ENCODE measurements at regions not wholly inside any gene's neighbourhood (a gene's known extent, or its start where the extent isn't known, plus 50 kb on each side); places are given as distances from the start of the nearest gene placed in this dataset.

GRCh38 chr2:109065391-109065734 lies 63.6 kb upstream of the SH3RF3 start:
- no peak overlapping the region for H3K4me3 ChIP-seq (ENCODE audit: low read depth, low read length)
- TF ChIP-seq CTCF (IDR thresholded peaks at IDR 0.05; ENCODE audit: control insufficient read depth, extremely low read depth, insufficient read depth) = no peak

GRCh38 chr2:109064660-109065390 lies 64.2 kb upstream of the SH3RF3 start:
- no peak for DNase-seq (ENCODE audit: low read depth)
- H3K4me3 ChIP-seq (ENCODE audit: low read depth, low read length) = no peak overlapping the region
- TF ChIP-seq CTCF (IDR thresholded peaks at IDR 0.05; ENCODE audit: control insufficient read depth, extremely low read depth, insufficient read depth) = no peak

More at GRCh38 chr2:109065391-109065734, 63.6 kb upstream of the SH3RF3 start:
- no peak for DNase-seq (ENCODE audit: low read depth)

GRCh38 chr2:109062859-109063700 lies 65.9 kb upstream of the SH3RF3 start:
- H3K4me3 ChIP-seq (ENCODE audit: low read depth, low read length) = no peak overlapping the region
- DNase-seq (ENCODE audit: low read depth) = no peak
- no peak for TF ChIP-seq CTCF (IDR thresholded peaks at IDR 0.05; ENCODE audit: control insufficient read depth, extremely low read depth, insufficient read depth)

- no peak for DNase-seq (ENCODE audit: low read depth)
- H3K4me3 ChIP-seq (ENCODE audit: low read depth, low read length) = no peak overlapping the region
Observed at GRCh38 chr2:109062145-109062858, 66.7 kb upstream of the SH3RF3 start.

GRCh38 chr2:109061736-109062135 lies 67.3 kb upstream of the SH3RF3 start:
- H3K4me3 ChIP-seq (ENCODE audit: low read depth, low read length) = no peak overlapping the region
- DNase-seq (ENCODE audit: low read depth) = no peak
- TF ChIP-seq CTCF (IDR thresholded peaks at IDR 0.05; ENCODE audit: control insufficient read depth, extremely low read depth, insufficient read depth) = no peak

More at GRCh38 chr2:109062145-109062858, 66.7 kb upstream of the SH3RF3 start:
- TF ChIP-seq CTCF (IDR thresholded peaks at IDR 0.05; ENCODE audit: control insufficient read depth, extremely low read depth, insufficient read depth) = 0 out of 2 replicates have a peak, but pooled peaks have one; percentile 3

- no peak for DNase-seq (ENCODE audit: low read depth)
- no peak overlapping the region for H3K4me3 ChIP-seq (ENCODE audit: low read depth, low read length)
- no peak for TF ChIP-seq CTCF (IDR thresholded peaks at IDR 0.05; ENCODE audit: control insufficient read depth, extremely low read depth, insufficient read depth)
Observed at GRCh38 chr2:109060496-109060895, 68.5 kb upstream of the SH3RF3 start.
